Activated naive CD8-positive, alpha-beta T cell treated with anti-CD3 and anti-CD28 coated beads, Interleukin-2, amount 10 ng/mL, durations not matched to agents 7 days and 5 days (primary cell): ENCODE measurements at regions not wholly inside any gene's neighbourhood (a gene's known extent, or its start where the extent isn't known, plus 50 kb on each side); places are given as distances from the start of the nearest gene placed in this dataset.
"Not testable (repeated sequence)": the region's sequence is repeated elsewhere in the genome, so short reads cannot be mapped to it uniquely, and the experiment has no call there.

Source experiments
- ATAC-seq: fragments of 150-1000 bp; cut with Tn5 transposase; one replicate; pipeline ENCODE4 v1.10.0; 2021; ENCODE audit warnings: low read depth, moderate library complexity
- POLR2A ChIA-PET: fragments of 350-600 bp; sonication (Branson Sonifier 250); formaldehyde crosslinking; loops from one replicate; lab custom pipeline; 2021; ENCODE audit warnings: antibody characterized with exemption; lab: Charles Lee
- DNase-seq: peaks from one replicate; pipeline ENCODE4 v3.0.0; 2021
- H3K27ac Mint-ChIP-seq: one replicate; pipeline ENCODE4 v1.8.0; 2022; ENCODE audit warnings: mild to moderate bottlenecking, mixed read lengths
- H3K27me3 Mint-ChIP-seq: one replicate; pipeline ENCODE4 v1.8.0; 2022; ENCODE audit warnings: mild to moderate bottlenecking, moderate library complexity, mixed read lengths
- H3K36me3 Mint-ChIP-seq: one replicate; pipeline ENCODE4 v1.8.0; 2021; ENCODE audit warnings: mild to moderate bottlenecking, mixed read lengths
- H3K4me1 Mint-ChIP-seq: one replicate; pipeline ENCODE4 v1.8.0; 2021; ENCODE audit warnings: mixed read lengths
- H3K4me3 Mint-ChIP-seq: one replicate; pipeline ENCODE4 v1.8.0; 2022; ENCODE audit warnings: mild to moderate bottlenecking, moderate library complexity, mixed read lengths
- H3K9me3 Mint-ChIP-seq: one replicate; pipeline ENCODE4 v1.8.0; 2021; ENCODE audit warnings: mixed read lengths

GRCh38 chr14:96711559-96712267 is 85.5 kb upstream of the VRK1 start:
- Mint-ChIP-seq H3K4me3 (no peak overlapping the region), H3K27ac (no peak overlapping the region), H3K9me3 (no peaks in the 10 kb centered on the region), H3K27me3 (peaks cover 22% of the 10 kb centered on the region), H3K36me3 (no peaks in the 10 kb centered on the region), H3K4me1 (no peaks in the 10 kb centered on the region)
- ATAC-seq, result no peak
- POLR2A ChIA-PET, result no interaction called here
- no peak for DNase-seq

- POLR2A ChIA-PET, result no interaction called here
- no peaks in the 10 kb centered on the region for H3K36me3 Mint-ChIP-seq
Observed at GRCh38 chr14:96713426-96713825, 83.8 kb upstream of the VRK1 start.

GRCh38 chr14:96714537-96714936 is 82.6 kb upstream of the VRK1 start:
- H3K9me3 Mint-ChIP-seq, result not testable (repeated sequence)

More at GRCh38 chr14:96713426-96713825, 83.8 kb upstream of the VRK1 start:
- ATAC-seq (no peak), DNase-seq (no peak)
- Mint-ChIP-seq H3K4me1 (no peaks in the 10 kb centered on the region), H3K27me3 (peaks cover 24% of the 10 kb centered on the region), H3K4me3 (no peak overlapping the region), H3K9me3 (no peaks in the 10 kb centered on the region), H3K27ac (no peak overlapping the region)

GRCh38 chr14:96717116-96717515 is 80.1 kb upstream of the VRK1 start:
- POLR2A ChIA-PET, result interaction anchor here (0.7 kb wide), 1 partner anchor 12 kb away, joined by 3 read pairs; no protein-coding TSS in a partner anchor
- Mint-ChIP-seq H3K9me3 (no peaks in the 10 kb centered on the region), H3K27me3 (peaks cover 24% of the 10 kb centered on the region), H3K27ac (no peak overlapping the region), H3K4me3 (no peak overlapping the region), H3K4me1 (no peaks in the 10 kb centered on the region), H3K36me3 (no peaks in the 10 kb centered on the region)
- no peak for DNase-seq
- ATAC-seq, result no peak

More at GRCh38 chr14:96714537-96714936, 82.6 kb upstream of the VRK1 start:
- DNase-seq, H3K27ac Mint-ChIP-seq, H3K36me3 Mint-ChIP-seq, ATAC-seq, POLR2A ChIA-PET, H3K4me3 Mint-ChIP-seq, H3K4me1 Mint-ChIP-seq: not testable (repeated sequence)
- H3K27me3 Mint-ChIP-seq, result peaks cover 24% of the 10 kb centered on the region

- H3K9me3 Mint-ChIP-seq, result no peaks in the 10 kb centered on the region
- ATAC-seq (no peak), DNase-seq (no peak)
- no peaks in the 10 kb centered on the region for H3K36me3 Mint-ChIP-seq
- peaks cover 18% of the 10 kb centered on the region for H3K27me3 Mint-ChIP-seq
- H3K27ac Mint-ChIP-seq, result no peak overlapping the region
- no peaks in the 10 kb centered on the region for H3K4me1 Mint-ChIP-seq
- no peak overlapping the region for H3K4me3 Mint-ChIP-seq
- POLR2A ChIA-PET, result no interaction called here
Observed at GRCh38 chr14:96718407-96718806, 78.8 kb upstream of the VRK1 start.

- DNase-seq, H3K4me1 Mint-ChIP-seq, H3K9me3 Mint-ChIP-seq, ATAC-seq, H3K27me3 Mint-ChIP-seq, H3K36me3 Mint-ChIP-seq, H3K27ac Mint-ChIP-seq, POLR2A ChIA-PET, H3K4me3 Mint-ChIP-seq: not testable (repeated sequence)
Observed at GRCh38 chr14:96720702-96721101, 76.5 kb upstream of the VRK1 start.

- peaks cover 4% of the 10 kb centered on the region for H3K27me3 Mint-ChIP-seq
Observed at GRCh38 chr14:96722736-96723135, 74.4 kb upstream of the VRK1 start.

DNA sequence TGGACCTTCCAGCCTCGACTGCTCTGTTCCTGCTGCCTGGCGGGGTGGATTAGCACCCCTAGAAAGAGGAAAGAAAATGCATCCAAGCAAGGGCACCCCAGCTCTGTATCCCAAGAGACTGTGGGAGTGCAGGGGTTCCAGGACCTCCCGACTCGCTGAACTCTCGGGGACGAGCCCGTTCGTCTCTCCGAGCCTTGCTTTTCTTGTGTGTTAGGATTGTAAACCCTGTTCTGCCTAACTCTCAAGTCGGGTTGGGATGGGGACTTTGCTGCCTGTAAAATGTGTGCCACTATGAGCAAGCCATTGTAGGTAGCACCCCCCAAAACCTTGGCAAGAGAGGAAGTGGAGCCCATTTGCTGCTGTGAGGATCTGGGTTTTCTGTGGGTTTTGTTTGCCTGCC is 73.2 kb upstream of the VRK1 start:
- POLR2A ChIA-PET, result no interaction called here
- Mint-ChIP-seq H3K9me3 (no peaks in the 10 kb centered on the region), H3K27me3 (peaks cover 2% of the 10 kb centered on the region), H3K27ac (no peak overlapping the region), H3K4me1 (no peaks in the 10 kb centered on the region), H3K4me3 (no peak overlapping the region), H3K36me3 (no peaks in the 10 kb centered on the region)
- DNase-seq (no peak), ATAC-seq (no peak)

More at GRCh38 chr14:96722736-96723135, 74.4 kb upstream of the VRK1 start:
- no peak for ATAC-seq
- Mint-ChIP-seq H3K4me3 (no peak overlapping the region), H3K27ac (no peak overlapping the region), H3K4me1 (no peaks in the 10 kb centered on the region), H3K36me3 (no peaks in the 10 kb centered on the region), H3K9me3 (no peaks in the 10 kb centered on the region)
- POLR2A ChIA-PET, result no interaction called here
- DNase-seq, result no peak

- H3K27me3 Mint-ChIP-seq, result peaks cover 2% of the 10 kb centered on the region
- H3K4me1 Mint-ChIP-seq, result no peaks in the 10 kb centered on the region
- no peak overlapping the region for H3K27ac Mint-ChIP-seq
- H3K9me3 Mint-ChIP-seq, result no peaks in the 10 kb centered on the region
- no peak overlapping the region for H3K4me3 Mint-ChIP-seq
- no peak for DNase-seq
- H3K36me3 Mint-ChIP-seq, result no peaks in the 10 kb centered on the region
- ATAC-seq, result no peak
- POLR2A ChIA-PET, result no interaction called here
Observed at GRCh38 chr14:96725232-96725631, 72.0 kb upstream of the VRK1 start.

DNA sequence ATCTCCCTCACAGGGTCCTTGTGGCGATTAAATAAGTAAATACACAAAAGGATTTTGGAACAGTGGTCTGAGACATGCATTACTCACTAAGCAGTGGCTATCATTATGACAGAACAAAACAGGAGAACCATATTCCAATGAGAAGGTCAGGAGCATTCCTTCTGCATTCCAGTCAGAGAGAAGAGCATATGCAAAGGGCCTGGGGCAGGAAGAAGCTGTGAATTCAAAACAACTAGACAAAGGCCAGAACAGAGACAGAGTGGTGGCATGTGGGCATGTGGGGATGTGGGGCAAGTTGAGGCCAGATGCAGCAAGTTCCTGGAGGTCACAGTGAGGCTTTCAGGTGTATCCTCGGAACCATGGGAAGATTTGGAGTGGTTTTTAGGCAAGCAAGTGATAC is 70.1 kb upstream of the VRK1 start:
- Mint-ChIP-seq H3K27me3 (peaks cover 5% of the 10 kb centered on the region), H3K4me3 (no peak overlapping the region), H3K27ac (no peak overlapping the region), H3K4me1 (no peaks in the 10 kb centered on the region), H3K9me3 (no peaks in the 10 kb centered on the region), H3K36me3 (no peaks in the 10 kb centered on the region)
- POLR2A ChIA-PET, result no interaction called here
- no peak for ATAC-seq
- no peak for DNase-seq

DNA sequence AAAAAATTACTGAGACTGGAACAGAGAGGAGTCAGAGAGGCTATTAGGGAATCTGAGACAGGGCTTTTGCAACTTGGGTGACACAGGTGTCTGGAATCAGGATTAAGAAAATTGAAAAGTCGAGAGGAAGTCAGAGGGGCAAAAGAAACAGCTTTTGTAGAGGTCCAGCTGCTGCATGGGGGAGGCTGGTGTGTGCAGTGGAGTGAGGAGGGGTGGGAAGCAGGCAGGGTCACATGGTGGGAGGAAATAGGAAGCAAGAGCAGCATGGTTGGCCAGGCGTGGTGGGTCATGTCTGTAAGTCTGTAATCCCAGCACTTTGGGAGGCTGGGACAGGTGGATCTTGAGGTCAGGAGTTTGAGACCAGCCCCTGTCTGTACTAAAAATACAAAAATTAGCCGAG is 69.7 kb upstream of the VRK1 start:
- no peaks in the 10 kb centered on the region for H3K4me1 Mint-ChIP-seq
- DNase-seq, result no peak

GRCh38 chr14:96727980-96728717 is 69.0 kb upstream of the VRK1 start:
- ATAC-seq (no peak), DNase-seq (no peak)
- H3K27me3 Mint-ChIP-seq, result peaks cover 5% of the 10 kb centered on the region
- H3K4me3 Mint-ChIP-seq, result no peak overlapping the region
- H3K27ac Mint-ChIP-seq, result no peak overlapping the region
- no peaks in the 10 kb centered on the region for H3K9me3 Mint-ChIP-seq
- POLR2A ChIA-PET, result no interaction called here
- H3K4me1 Mint-ChIP-seq, result no peaks in the 10 kb centered on the region
- no peaks in the 10 kb centered on the region for H3K36me3 Mint-ChIP-seq

More for the DNA sequence above, 69.7 kb upstream of the VRK1 start:
- Mint-ChIP-seq H3K27me3 (peaks cover 5% of the 10 kb centered on the region), H3K4me3 (no peak overlapping the region), H3K9me3 (no peaks in the 10 kb centered on the region), H3K36me3 (no peaks in the 10 kb centered on the region), H3K27ac (no peak overlapping the region)
- no peak for ATAC-seq
- POLR2A ChIA-PET, result no interaction called here

DNA sequence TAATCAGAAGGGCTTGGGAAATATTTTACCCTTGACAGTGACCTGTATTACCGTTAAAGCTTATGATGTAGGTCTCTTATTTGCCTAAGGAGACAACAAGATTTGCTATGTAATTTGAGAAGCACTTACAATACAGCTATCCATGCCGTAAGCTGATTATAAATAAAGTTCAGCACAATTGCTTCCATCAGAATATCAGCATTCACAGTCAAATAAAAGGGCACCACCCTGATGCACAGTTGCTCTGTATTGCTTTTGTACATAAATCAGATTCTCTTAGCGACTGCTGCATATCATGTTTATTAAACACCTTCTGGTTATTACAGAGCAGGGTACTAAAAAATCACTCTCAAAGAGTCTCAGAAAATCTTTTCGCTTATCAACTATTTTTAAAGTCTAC is 67.3 kb upstream of the VRK1 start:
- Mint-ChIP-seq H3K36me3 (no peaks in the 10 kb centered on the region), H3K27me3 (peaks cover 11% of the 10 kb centered on the region), H3K27ac (no peak overlapping the region), H3K9me3 (no peaks in the 10 kb centered on the region), H3K4me1 (no peaks in the 10 kb centered on the region), H3K4me3 (no peak overlapping the region)
- no peak for DNase-seq
- POLR2A ChIA-PET, result no interaction called here
- no peak for ATAC-seq

DNA sequence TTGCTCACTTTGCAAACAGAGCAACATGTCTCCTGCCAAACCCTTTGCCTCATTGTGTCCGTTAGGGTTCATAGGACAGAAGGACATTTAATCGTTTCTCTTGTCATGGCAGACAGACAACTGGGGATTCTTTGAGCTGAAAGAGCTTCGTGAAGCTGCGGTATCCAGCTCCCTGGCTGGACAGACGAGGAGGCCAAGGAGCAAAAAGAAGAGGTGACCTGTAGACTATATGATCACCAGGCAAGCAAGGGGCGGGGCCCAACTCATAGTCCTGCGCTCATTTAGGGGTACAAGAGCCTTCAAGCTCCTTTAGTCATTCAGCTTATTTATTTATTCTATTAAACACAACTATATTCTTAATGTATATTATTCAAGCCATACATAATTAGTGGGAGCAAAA is 66.8 kb upstream of the VRK1 start:
- DNase-seq, result no peak
- no peaks in the 10 kb centered on the region for H3K9me3 Mint-ChIP-seq
- H3K4me1 Mint-ChIP-seq, result no peaks in the 10 kb centered on the region
- POLR2A ChIA-PET, result no interaction called here
- H3K4me3 Mint-ChIP-seq, result no peak overlapping the region
- no peak for ATAC-seq
- no peaks in the 10 kb centered on the region for H3K36me3 Mint-ChIP-seq
- no peak overlapping the region for H3K27ac Mint-ChIP-seq
- H3K27me3 Mint-ChIP-seq, result peaks cover 15% of the 10 kb centered on the region
